T-cell (primary cell): ENCODE measurements at regions not wholly inside any gene's neighbourhood (a gene's known extent, or its start where the extent isn't known, plus 50 kb on each side); places are given as distances from the start of the nearest gene placed in this dataset.

Experiments
- ATAC-seq, 4 experiments: fragments of 200-7000 bp in 3 of 4; fragments of 150-1000 bp in 1 of 4; cut with Tn5 transposase; replicated peaks in 1 of 4; 1 replicate in 3 of 4; 2 replicates in 1 of 4; pipeline ENCODE4 v1.10.0; 2021; ENCODE audit warnings: moderate library complexity in 3 of 4, mild to moderate bottlenecking in 2 of 4, moderate number of reproducible peaks in 1 of 4
- CTCF ChIA-PET, 2 donors: fragments of 300-600 bp; sonication (Branson Sonifier 250); formaldehyde crosslinking; loops; one replicate each; lab custom pipeline; 2022; ENCODE audit warnings: antibody characterized with exemption in 2 of 2; lab: Charles Lee
- POLR2A ChIA-PET, 2 donors: fragments of 300-600 bp; sonication (Branson Sonifier 250); formaldehyde crosslinking; loops; one replicate each; lab custom pipeline; 2022; ENCODE audit warnings: antibody characterized with exemption in 2 of 2; lab: Charles Lee
- DNase-seq, 35 experiments: peaks; one replicate each; pipeline versions ENCODE4 v3.0.0 to v3.0.0-alpha.2; 2013 to 2023
- H3K27ac ChIP-seq: one replicate; pipeline ENCODE4 v1.5.1; 2013; ENCODE audit warnings: low read length
- H3K27me3 ChIP-seq, 2 experiments: replicated peaks in 1 of 2; 1 replicate in 1 of 2; 2 replicates in 1 of 2; pipeline versions ENCODE4 v1.6.1 to v1.7.0; 2013; ENCODE audit warnings: low read length in 1 of 2, mixed read lengths in 1 of 2; ENCODE audit not compliant: control insufficient read depth in 2 of 2, insufficient read depth in 2 of 2; ENCODE audit errors: extremely low read depth in 1 of 2
- H3K36me3 ChIP-seq, 2 donors: 1 replicate in 1 of 2; 2 replicates in 1 of 2; pipeline versions ENCODE4 v1.6.1 to v1.7.0; 2013; ENCODE audit warnings: low read length in 1 of 2; ENCODE audit not compliant: control insufficient read depth in 2 of 2, insufficient read depth in 1 of 2; ENCODE audit errors: extremely low read depth in 1 of 2
- H3K4me1 ChIP-seq, 2 experiments: 1 replicate in 1 of 2; 2 replicates in 1 of 2; pipeline versions ENCODE4 v1.6.1 to v1.7.0; 2013; ENCODE audit warnings: low read length in 2 of 2, mixed read lengths in 1 of 2; ENCODE audit not compliant: insufficient read depth in 2 of 2, control insufficient read depth in 1 of 2; ENCODE audit errors: extremely low read depth in 1 of 2
- H3K4me3 ChIP-seq, 2 donors: 1 replicate in 1 of 2; 2 replicates in 1 of 2; pipeline versions ENCODE4 v1.5.1 to v1.7.0; 2013; ENCODE audit warnings: mild to moderate bottlenecking in 2 of 2, low read length in 1 of 2, moderate library complexity in 1 of 2; ENCODE audit not compliant: control insufficient read depth in 1 of 2; ENCODE audit errors: extremely low read depth in 1 of 2
- H3K9me3 ChIP-seq: 2 replicates; pipeline ENCODE4 v1.7.0; 2013
- H3K27ac Mint-ChIP-seq, 2 donors: one replicate each; pipeline ENCODE4 v1.8.0; 2020 to 2021; ENCODE audit warnings: mild to moderate bottlenecking in 2 of 2, mixed read lengths in 2 of 2
- H3K27me3 Mint-ChIP-seq, 2 donors: one replicate each; pipeline ENCODE4 v1.8.0; 2021 to 2022; ENCODE audit warnings: mixed read lengths in 2 of 2
- H3K36me3 Mint-ChIP-seq: one replicate; pipeline ENCODE4 v1.8.0; 2021; ENCODE audit warnings: mixed read lengths
- H3K4me1 Mint-ChIP-seq, 3 donors: one replicate each; pipeline ENCODE4 v1.8.0; 2020 to 2022; ENCODE audit warnings: mixed read lengths in 3 of 3, mild to moderate bottlenecking in 1 of 3
- H3K4me3 Mint-ChIP-seq, 3 donors: one replicate each; pipeline ENCODE4 v1.8.0; 2020 to 2022; ENCODE audit warnings: mild to moderate bottlenecking in 3 of 3, mixed read lengths in 3 of 3, moderate library complexity in 3 of 3
- H3K9me3 Mint-ChIP-seq, 3 donors: one replicate each; pipeline ENCODE4 v1.8.0; 2020 to 2022; ENCODE audit warnings: mixed read lengths in 3 of 3
- WGBS: methylation state at CpG from one replicate; pipeline ENCODE4 v1.1.5; 2013; ENCODE audit warnings: missing lambda C conversion rate; ENCODE audit not compliant: insufficient coverage; 5-methylcytosine and 5-hydroxymethylcytosine counted together

DNA sequence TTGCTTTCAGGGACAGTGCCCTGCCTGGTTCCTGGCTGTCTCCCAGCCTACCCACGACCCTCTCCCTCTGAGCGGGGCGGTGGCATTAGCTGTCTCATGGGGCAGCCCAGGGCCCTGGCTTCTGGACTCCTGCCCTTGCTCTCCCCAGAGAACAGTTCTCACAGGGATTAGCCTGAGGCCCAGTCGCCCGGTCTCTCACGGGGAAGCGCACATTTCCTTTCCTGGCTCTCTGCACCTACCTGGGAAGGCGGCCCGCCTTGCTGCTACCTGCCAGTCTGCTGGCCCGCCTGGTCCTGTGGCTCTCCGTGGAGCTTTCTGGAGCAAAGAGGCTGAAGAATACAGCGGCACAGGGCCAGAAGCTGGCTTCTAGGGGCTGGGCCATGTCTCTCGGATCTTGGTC is 128.4 kb downstream of the FHDC1 start:
- ChIA-PET CTCF (no interaction called here), POLR2A (no interaction called here)
- Histone ChIP-seq H3K4me1 (no peaks in the 10 kb centered on the region), H3K9me3 (no peaks in the 10 kb centered on the region), H3K4me3 (no peak overlapping the region), H3K27me3 (peaks cover 0 to 3% of the 10 kb centered on the region in 2 experiments), H3K27ac (no peak overlapping the region), H3K36me3 (no peaks in the 10 kb centered on the region)
- WGBS = 94% methylated on average over 12 of the region's 13 CpGs
- Mint-ChIP-seq H3K27me3 (peaks cover 0 to 1% of the 10 kb centered on the region in 2 donors), H3K4me1 (no peaks in the 10 kb centered on the region), H3K36me3 (no peaks in the 10 kb centered on the region), H3K27ac (no peak overlapping the region), H3K4me3 (no peak overlapping the region), H3K9me3 (no peaks in the 10 kb centered on the region)
- no peak for ATAC-seq
- no peak for DNase-seq

GRCh38 chr4:153065276-153065675 is 129.2 kb downstream of the FHDC1 start:
- Mint-ChIP-seq H3K36me3 (no peaks in the 10 kb centered on the region), H3K27ac (no peak overlapping the region), H3K4me3 (no peak overlapping the region), H3K9me3 (no peaks in the 10 kb centered on the region), H3K27me3 (no peaks in the 10 kb centered on the region), H3K4me1 (no peaks in the 10 kb centered on the region)
- ChIA-PET POLR2A (no interaction called here), CTCF (no interaction called here)
- Histone ChIP-seq H3K9me3 (no peaks in the 10 kb centered on the region), H3K27me3 (peaks cover 0 to 3% of the 10 kb centered on the region in 2 experiments), H3K4me3 (no peak overlapping the region), H3K4me1 (no peaks in the 10 kb centered on the region), H3K36me3 (no peaks in the 10 kb centered on the region), H3K27ac (no peak overlapping the region)
- WGBS = 90% methylated on average over 2 of the region's 9 CpGs
- DNase-seq (no peak), ATAC-seq (no peak)

GRCh38 chr4:153067376-153067775 is 131.3 kb downstream of the FHDC1 start:
- no peak for ATAC-seq
- H3K27ac Mint-ChIP-seq = no peak overlapping the region
- peaks cover 0 to 3% of the 10 kb centered on the region in 2 donors for H3K27me3 Mint-ChIP-seq
- Histone ChIP-seq H3K27ac (no peak overlapping the region), H3K27me3 (peaks cover 0 to 3% of the 10 kb centered on the region in 2 experiments), H3K4me3 (no peak overlapping the region), H3K9me3 (no peaks in the 10 kb centered on the region), H3K36me3 (no peaks in the 10 kb centered on the region), H3K4me1 (no peaks in the 10 kb centered on the region)
- WGBS = 80% methylated on average over 1 of the region's 1 CpG
- H3K4me1 Mint-ChIP-seq = no peaks in the 10 kb centered on the region
- H3K36me3 Mint-ChIP-seq = no peaks in the 10 kb centered on the region
- POLR2A ChIA-PET = no interaction called here
- no peak overlapping the region for H3K4me3 Mint-ChIP-seq
- H3K9me3 Mint-ChIP-seq = peaks cover 2 to 4% (median 3%) of the 10 kb centered on the region in 3 donors
- no peak for DNase-seq
- CTCF ChIA-PET = interaction anchor here in 1 of 2 donors (0.6 kb wide), 1 partner anchor 1189 kb away, joined by 3 read pairs; no protein-coding TSS in a partner anchor

- Histone ChIP-seq H3K27me3 (peaks cover 0 to 3% of the 10 kb centered on the region in 2 experiments), H3K9me3 (no peaks in the 10 kb centered on the region), H3K36me3 (no peaks in the 10 kb centered on the region), H3K27ac (no peak overlapping the region), H3K4me3 (no peak overlapping the region), H3K4me1 (no peaks in the 10 kb centered on the region)
- Mint-ChIP-seq H3K4me1 (peaks cover 0 to 2% (median 0%) of the 10 kb centered on the region in 3 donors), H3K36me3 (no peaks in the 10 kb centered on the region), H3K4me3 (no peak overlapping the region), H3K27ac (no peak overlapping the region), H3K9me3 (peaks cover 2 to 4% (median 3%) of the 10 kb centered on the region in 3 donors), H3K27me3 (peaks cover 0 to 3% of the 10 kb centered on the region in 2 donors)
- ChIA-PET CTCF (no interaction called here), POLR2A (no interaction called here)
- ATAC-seq = no peak
- DNase-seq = no peak
- WGBS = 96% methylated on average over 7 of the region's 7 CpGs
Observed at GRCh38 chr4:153068751-153069150, 132.6 kb downstream of the FHDC1 start.

DNA sequence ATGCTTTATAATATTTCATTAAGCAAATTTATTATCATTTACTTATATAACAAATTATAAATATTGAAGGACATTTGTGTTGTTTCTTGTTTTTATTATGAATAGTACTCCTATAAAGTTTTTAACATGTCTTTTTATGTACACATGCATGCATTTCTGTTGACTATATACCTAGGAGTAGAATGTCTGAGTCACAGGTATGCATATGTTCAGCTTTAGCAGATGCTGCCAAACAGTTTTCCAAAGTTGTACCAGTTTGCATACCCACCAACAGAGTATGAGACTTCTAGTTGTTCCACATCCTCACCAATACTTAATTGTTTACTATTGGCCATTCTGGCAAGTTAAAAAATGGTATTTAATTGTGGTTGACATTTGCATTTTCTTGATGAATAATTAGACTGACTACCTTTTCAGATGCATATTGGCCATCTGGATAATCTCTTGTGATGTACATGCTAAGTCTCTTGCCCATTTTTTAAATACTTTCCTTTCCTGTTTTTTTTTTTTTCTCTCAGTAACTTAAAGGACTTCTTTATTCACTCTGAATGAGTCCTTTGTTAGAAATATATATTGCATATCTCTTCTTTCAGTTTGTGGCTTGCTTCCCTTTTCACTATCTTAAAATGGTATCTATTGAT is 132.2 kb upstream of the TRIM2 start:
- no peak for ATAC-seq
- Histone ChIP-seq H3K4me3 (no peak overlapping the region), H3K27me3 (no peaks in the 10 kb centered on the region), H3K4me1 (no peaks in the 10 kb centered on the region), H3K9me3 (no peaks in the 10 kb centered on the region), H3K36me3 (no peaks in the 10 kb centered on the region), H3K27ac (no peak overlapping the region)
- POLR2A ChIA-PET = no interaction called here
- CTCF ChIA-PET = no interaction called here
- H3K4me3 Mint-ChIP-seq = no peak overlapping the region
- H3K27me3 Mint-ChIP-seq = peaks cover 0 to 3% of the 10 kb centered on the region in 2 donors
- H3K27ac Mint-ChIP-seq = no peak overlapping the region
- H3K36me3 Mint-ChIP-seq = no peaks in the 10 kb centered on the region
- peaks cover 8 to 19% (median 9%) of the 10 kb centered on the region in 3 donors for H3K4me1 Mint-ChIP-seq
- no peak for DNase-seq
- peaks cover 2 to 4% (median 3%) of the 10 kb centered on the region in 3 donors for H3K9me3 Mint-ChIP-seq

- no peak overlapping the region for H3K4me3 ChIP-seq
- H3K27me3 ChIP-seq = no peaks in the 10 kb centered on the region
- Mint-ChIP-seq H3K4me1 (peaks cover 8 to 19% (median 9%) of the 10 kb centered on the region in 3 donors), H3K27ac (no peak overlapping the region), H3K27me3 (peaks cover 0 to 3% of the 10 kb centered on the region in 2 donors), H3K4me3 (no peak overlapping the region), H3K36me3 (no peaks in the 10 kb centered on the region), H3K9me3 (peaks cover 2 to 4% (median 3%) of the 10 kb centered on the region in 3 donors)
- H3K9me3 ChIP-seq = no peaks in the 10 kb centered on the region
- ATAC-seq (no peak), DNase-seq (no peak)
- H3K27ac ChIP-seq = no peak overlapping the region
- CTCF ChIA-PET = no interaction called here
- POLR2A ChIA-PET = no interaction called here
- H3K36me3 ChIP-seq = no peaks in the 10 kb centered on the region
- no peaks in the 10 kb centered on the region for H3K4me1 ChIP-seq
Observed at GRCh38 chr4:153072661-153073060, 131.6 kb upstream of the TRIM2 start.
